GM18511 (cell line): ENCODE measurements at regions not wholly inside any gene's neighbourhood (a gene's known extent, or its start where the extent isn't known, plus 50 kb on each side); places are given as distances from the start of the nearest gene placed in this dataset.

Experiments
- ATAC-seq: cut with Tn5 transposase; IDR thresholded peaks from one replicate; pipeline ENCODE4 v1.9.1; 2021; ENCODE audit warnings: mild to moderate bottlenecking, moderate library complexity; ENCODE audit not compliant: unreplicated experiment

- no peak for ATAC-seq
Measured at GRCh38 chr6:106035655-106036054, 50.5 kb upstream of the PRDM1 start.

- ATAC-seq, result no peak
Measured at GRCh38 chr6:106033806-106034205, 52.3 kb upstream of the PRDM1 start.

- ATAC-seq, result no peak
Measured at GRCh38 chr6:106027758-106028157, 58.4 kb upstream of the PRDM1 start.

GRCh38 chr6:106026748-106027715 lies 59.1 kb upstream of the PRDM1 start:
- ATAC-seq, result no peak

GRCh38 chr6:106025655-106026054 lies 60.5 kb upstream of the PRDM1 start:
- ATAC-seq, result no peak

- no peak for ATAC-seq
Measured at GRCh38 chr6:106022801-106023200, 63.3 kb upstream of the PRDM1 start.

- no peak for ATAC-seq
Measured at GRCh38 chr6:106017454-106017853, 68.7 kb upstream of the PRDM1 start.

GRCh38 chr6:106014955-106015354 lies 71.2 kb upstream of the PRDM1 start:
- ATAC-seq, result no peak

GRCh38 chr6:106011476-106011875 lies 74.7 kb upstream of the PRDM1 start:
- ATAC-seq, result no peak

GRCh38 chr6:106005954-106006353 lies 80.2 kb upstream of the PRDM1 start:
- no peak for ATAC-seq

GRCh38 chr6:106005013-106005412 lies 81.1 kb upstream of the PRDM1 start:
- ATAC-seq, result no peak

GRCh38 chr6:106003268-106003987 lies 82.7 kb upstream of the PRDM1 start:
- ATAC-seq, result no peak

- ATAC-seq, result no peak
Measured at GRCh38 chr6:106002005-106002404, 84.1 kb upstream of the PRDM1 start.

GRCh38 chr6:106000935-106001334 lies 85.2 kb upstream of the PRDM1 start:
- no peak for ATAC-seq

GRCh38 chr6:105997482-105997881 lies 88.7 kb upstream of the PRDM1 start:
- no peak for ATAC-seq

- no peak for ATAC-seq
Measured at GRCh38 chr6:105995391-105995865, 90.7 kb upstream of the PRDM1 start.

GRCh38 chr6:105994591-105995390 lies 91.3 kb upstream of the PRDM1 start:
- ATAC-seq, result peak; percentile 28

GRCh38 chr6:105994118-105994590 lies 92.0 kb upstream of the PRDM1 start:
- ATAC-seq, result no peak

- ATAC-seq, result no peak
Measured at GRCh38 chr6:105993341-105994117, 92.6 kb upstream of the PRDM1 start.

- peak; percentile 88 for ATAC-seq
Measured at GRCh38 chr6:105992315-105992961, 93.7 kb upstream of the PRDM1 start.
